ENCODE measurements at regions not wholly inside any gene's neighbourhood (a gene's known extent, or its start where the extent isn't known, plus 50 kb on each side); places are given as distances from the start of the nearest gene placed in this dataset.

DNA sequence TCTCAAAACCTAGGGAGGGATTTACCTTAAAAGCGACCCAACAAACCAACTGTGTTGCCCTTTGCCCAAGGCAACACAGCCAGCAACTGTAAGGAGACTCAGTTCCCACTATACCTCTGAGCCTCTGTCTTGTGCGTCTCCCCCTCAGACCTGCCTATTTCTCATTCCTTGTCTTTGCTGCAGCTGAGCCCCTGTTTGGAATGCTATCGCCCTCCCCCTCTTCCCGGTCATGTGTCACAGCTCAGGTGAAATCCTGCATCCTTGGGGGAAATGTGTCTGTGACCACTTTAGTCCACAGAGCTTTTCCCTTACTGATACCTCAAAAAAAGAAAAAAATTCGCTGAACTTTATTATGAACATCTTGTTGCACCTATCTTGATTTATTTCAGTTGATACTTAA, 52.0 kb upstream of the LRIG1 start:
- no peak for TF ChIP-seq GATA2 (CRISPR knock-in tag; IDR thresholded peaks at IDR 0.05)
- no peak for TF ChIP-seq ZKSCAN8 (CRISPR knock-in tag; IDR thresholded peaks at IDR 0.05)
- TF ChIP-seq, protein P1, sequence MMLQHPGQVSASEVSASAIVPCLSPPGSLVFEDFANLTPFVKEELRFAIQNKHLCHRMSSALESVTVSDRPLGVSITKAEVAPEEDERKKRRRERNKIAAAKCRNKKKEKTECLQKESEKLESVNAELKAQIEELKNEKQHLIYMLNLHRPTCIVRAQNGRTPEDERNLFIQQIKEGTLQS (IDR thresholded peaks at IDR 0.05), result no peak
- TF ChIP-seq, protein P1 (CRISPR knock-in tag; conservative IDR thresholded peaks at IDR 0.05), result no peak
- TF ChIP-seq ZBTB7A (IDR thresholded peaks at IDR 0.05; ENCODE audit: borderline replicate concordance, control insufficient read depth, low read depth, low read length), result no peak
- no peak for TF ChIP-seq KAT2B (IDR thresholded peaks at IDR 0.05; ENCODE audit: low read depth, low read length)
- TF ChIP-seq GABPA (tag; conservative IDR thresholded peaks at IDR 0.05; ENCODE audit: low read depth), result no peak
- TF ChIP-seq POLR3A (IDR thresholded peaks at IDR 0.05; ENCODE audit: borderline replicate concordance, extremely low read depth, insufficient read depth, insufficient read length), result no peak
- no peak for TF ChIP-seq EP300 (IDR thresholded peaks at IDR 0.05; ENCODE audit: low read length)
- no peak for TF ChIP-seq EZH2 (IDR thresholded peaks at IDR 0.05; ENCODE audit: borderline replicate concordance, low read depth, low read length)
- TF ChIP-seq EGR1 (conservative IDR thresholded peaks at IDR 0.05), result no peak
- TF ChIP-seq CHD2 (IDR thresholded peaks at IDR 0.05; ENCODE audit: low read depth, low read length), result no peak
- TF ChIP-seq, protein P2, sequence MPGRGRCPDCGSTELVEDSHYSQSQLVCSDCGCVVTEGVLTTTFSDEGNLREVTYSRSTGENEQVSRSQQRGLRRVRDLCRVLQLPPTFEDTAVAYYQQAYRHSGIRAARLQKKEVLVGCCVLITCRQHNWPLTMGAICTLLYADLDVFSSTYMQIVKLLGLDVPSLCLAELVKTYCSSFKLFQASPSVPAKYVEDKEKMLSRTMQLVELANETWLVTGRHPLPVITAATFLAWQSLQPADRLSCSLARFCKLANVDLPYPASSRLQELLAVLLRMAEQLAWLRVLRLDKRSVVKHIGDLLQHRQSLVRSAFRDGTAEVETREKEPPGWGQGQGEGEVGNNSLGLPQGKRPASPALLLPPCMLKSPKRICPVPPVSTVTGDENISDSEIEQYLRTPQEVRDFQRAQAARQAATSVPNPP (IDR thresholded peaks at IDR 0.05; ENCODE audit: borderline replicate concordance, insufficient read depth, insufficient read length), result no peak
- TF ChIP-seq, protein P3, sequence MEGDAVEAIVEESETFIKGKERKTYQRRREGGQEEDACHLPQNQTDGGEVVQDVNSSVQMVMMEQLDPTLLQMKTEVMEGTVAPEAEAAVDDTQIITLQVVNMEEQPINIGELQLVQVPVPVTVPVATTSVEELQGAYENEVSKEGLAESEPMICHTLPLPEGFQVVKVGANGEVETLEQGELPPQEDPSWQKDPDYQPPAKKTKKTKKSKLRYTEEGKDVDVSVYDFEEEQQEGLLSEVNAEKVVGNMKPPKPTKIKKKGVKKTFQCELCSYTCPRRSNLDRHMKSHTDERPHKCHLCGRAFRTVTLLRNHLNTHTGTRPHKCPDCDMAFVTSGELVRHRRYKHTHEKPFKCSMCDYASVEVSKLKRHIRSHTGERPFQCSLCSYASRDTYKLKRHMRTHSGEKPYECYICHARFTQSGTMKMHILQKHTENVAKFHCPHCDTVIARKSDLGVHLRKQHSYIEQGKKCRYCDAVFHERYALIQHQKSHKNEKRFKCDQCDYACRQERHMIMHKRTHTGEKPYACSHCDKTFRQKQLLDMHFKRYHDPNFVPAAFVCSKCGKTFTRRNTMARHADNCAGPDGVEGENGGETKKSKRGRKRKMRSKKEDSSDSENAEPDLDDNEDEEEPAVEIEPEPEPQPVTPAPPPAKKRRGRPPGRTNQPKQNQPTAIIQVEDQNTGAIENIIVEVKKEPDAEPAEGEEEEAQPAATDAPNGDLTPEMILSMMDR (IDR thresholded peaks at IDR 0.05 in 2 of 3, conservative IDR thresholded peaks at IDR 0.05 in 1 of 3; ENCODE audit: insufficient read depth in 2 of 3, low read depth in 1 of 3, low read length in 3 of 3), result no peak
